Vagina (tissue), 2 donors: ENCODE measurements at regions not wholly inside any gene's neighbourhood (a gene's known extent, or its start where the extent isn't known, plus 50 kb on each side); places are given as distances from the start of the nearest gene placed in this dataset.
A peak's percentile ranks its signal among the peaks of the same experiment; 100 is the strongest.

Experiments used
- DNase-seq, 2 donors: peaks; one replicate each; pipeline ENCODE4 v3.0.0-alpha.2; 2017; ENCODE audit errors: extremely low spot score in 2 of 2
- H3K27ac ChIP-seq: fragments of 200-600 bp; sonication (generic); one replicate; pipeline ENCODE4 v1.5.1; 2019
- H3K27me3 ChIP-seq: fragments of 200-600 bp; sonication (generic); one replicate; pipeline ENCODE4 v1.5.1; 2019
- H3K36me3 ChIP-seq, 2 donors: fragments of 200-600 bp; sonication (generic); one replicate each; pipeline ENCODE4 v1.5.1; 2017 to 2019
- H3K4me1 ChIP-seq: fragments of 200-600 bp; sonication (generic); one replicate; pipeline ENCODE4 v1.5.1; 2019
- H3K4me3 ChIP-seq, 2 donors: fragments of 200-600 bp; sonication (generic); 1 replicate in 1 of 2; 2 replicates in 1 of 2; pipeline ENCODE4 v1.5.1; 2016 to 2019
- H3K9me3 ChIP-seq: fragments of 200-600 bp; sonication (generic); one replicate; pipeline ENCODE4 v1.5.1; 2019
- CTCF ChIP-seq, 3 experiments: fragments of 450-650 bp in 2 of 3; fragments of 200-600 bp in 1 of 3; sonication (generic) in 1 of 3; IDR thresholded peaks; one replicate each; pipeline ENCODE4 v1.5.1; 2017 to 2019; ENCODE audit warnings: antibody characterized with exemption in 3 of 3, mild to moderate bottlenecking in 2 of 3, moderate library complexity in 2 of 3
- POLR2A ChIP-seq, 2 donors: fragments of 450-650 bp; IDR thresholded peaks; one replicate each; pipeline ENCODE4 v1.6.1; 2017; ENCODE audit warnings: antibody characterized with exemption in 2 of 2, mild to moderate bottlenecking in 2 of 2, moderate library complexity in 2 of 2
- POLR2AphosphoS5 ChIP-seq, 2 donors: sonication (generic); formaldehyde crosslinking; IDR thresholded peaks; one replicate each; pipeline ENCODE4 v1.9.0; 2017; ENCODE audit warnings: antibody characterized with exemption in 2 of 2, mild to moderate bottlenecking in 2 of 2, low read depth in 1 of 2; ENCODE audit not compliant: insufficient read depth in 1 of 2
- intact Hi-C: fragments of 100-400 bp; cut with DNase I; formaldehyde crosslinking; loops from one replicate; pipeline ENCODE4 v1.15.1; 2023

- Histone ChIP-seq H3K9me3 (peaks cover 3% of the 10 kb centered on the region), H3K4me3 (no peak overlapping the region), H3K27me3 (no peaks in the 10 kb centered on the region), H3K27ac (no peak overlapping the region), H3K4me1 (no peaks in the 10 kb centered on the region), H3K36me3 (no peaks in the 10 kb centered on the region)
- DNase-seq, result no peak
- TF ChIP-seq POLR2A (IDR thresholded peaks at IDR 0.05) (no peak), CTCF (IDR thresholded peaks at IDR 0.05) (no peak), POLR2AphosphoS5 (IDR thresholded peaks at IDR 0.05; ENCODE audit: insufficient read depth in 1 of 2, low read depth in 1 of 2) (no peak)
- intact Hi-C loops, result no loop called here
These were observed 71.7 kb upstream of the GTSF1L start for GRCh38 chr20:43798291-43799149.

DNA sequence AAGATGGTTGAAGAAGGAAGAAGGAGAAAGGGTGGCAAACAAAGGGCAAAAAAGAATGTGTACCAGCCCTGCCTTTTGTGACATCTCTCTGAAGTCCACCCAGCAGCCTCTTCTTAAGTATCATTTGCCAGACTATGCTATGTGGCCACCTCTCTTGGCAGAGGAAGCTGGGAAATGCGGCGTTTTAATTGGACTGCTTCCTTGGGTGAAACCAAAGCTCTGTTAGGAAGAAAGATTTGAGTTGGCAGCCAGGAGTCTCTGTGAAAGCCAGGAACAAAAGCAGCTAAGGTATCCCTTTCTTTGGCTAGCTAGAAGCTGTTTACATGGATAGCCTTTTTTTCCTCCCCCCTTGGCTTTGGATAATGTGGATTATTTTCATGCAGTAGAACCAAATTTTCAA is 67.5 kb upstream of the GTSF1L start:
- Histone ChIP-seq H3K27ac (no peak overlapping the region), H3K27me3 (no peaks in the 10 kb centered on the region), H3K4me1 (no peaks in the 10 kb centered on the region), H3K9me3 (no peaks in the 10 kb centered on the region), H3K4me3 (no peak overlapping the region), H3K36me3 (no peaks in the 10 kb centered on the region)
- TF ChIP-seq POLR2A (IDR thresholded peaks at IDR 0.05) (no peak), CTCF (IDR thresholded peaks at IDR 0.05) (no peak), POLR2AphosphoS5 (IDR thresholded peaks at IDR 0.05; ENCODE audit: insufficient read depth in 1 of 2, low read depth in 1 of 2) (no peak)
- intact Hi-C loops, result no loop called here
- no peak for DNase-seq

DNA sequence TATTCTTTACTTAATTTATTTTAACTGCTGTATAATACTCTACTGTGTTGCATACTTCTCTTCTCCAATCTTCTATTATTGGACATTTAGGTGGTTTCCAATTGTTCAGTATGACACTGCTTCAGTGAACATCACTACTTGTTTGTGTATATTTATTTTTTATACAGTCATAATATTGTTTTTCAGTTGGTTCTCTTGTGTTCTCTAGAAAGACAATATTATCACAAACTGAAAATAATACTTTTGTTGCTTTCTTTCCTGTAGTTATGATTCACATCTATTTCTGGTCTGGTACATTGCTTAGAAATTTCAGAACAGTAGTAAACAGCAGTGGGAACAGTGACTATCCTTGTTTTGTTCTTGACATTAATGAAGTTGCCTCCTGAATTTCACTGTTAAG is 62.8 kb upstream of the GTSF1L start:
- no peak for DNase-seq
- no peak overlapping the region for H3K27ac ChIP-seq
- no peak for TF ChIP-seq POLR2AphosphoS5 (IDR thresholded peaks at IDR 0.05; ENCODE audit: insufficient read depth in 1 of 2, low read depth in 1 of 2)
- no peak for TF ChIP-seq CTCF (IDR thresholded peaks at IDR 0.05)
- TF ChIP-seq POLR2A (IDR thresholded peaks at IDR 0.05), result no peak
- intact Hi-C loops, result no loop called here
- no peaks in the 10 kb centered on the region for H3K27me3 ChIP-seq
- H3K36me3 ChIP-seq, result no peaks in the 10 kb centered on the region
- H3K4me3 ChIP-seq, result no peak overlapping the region
- H3K9me3 ChIP-seq, result no peaks in the 10 kb centered on the region
- no peaks in the 10 kb centered on the region for H3K4me1 ChIP-seq

DNA sequence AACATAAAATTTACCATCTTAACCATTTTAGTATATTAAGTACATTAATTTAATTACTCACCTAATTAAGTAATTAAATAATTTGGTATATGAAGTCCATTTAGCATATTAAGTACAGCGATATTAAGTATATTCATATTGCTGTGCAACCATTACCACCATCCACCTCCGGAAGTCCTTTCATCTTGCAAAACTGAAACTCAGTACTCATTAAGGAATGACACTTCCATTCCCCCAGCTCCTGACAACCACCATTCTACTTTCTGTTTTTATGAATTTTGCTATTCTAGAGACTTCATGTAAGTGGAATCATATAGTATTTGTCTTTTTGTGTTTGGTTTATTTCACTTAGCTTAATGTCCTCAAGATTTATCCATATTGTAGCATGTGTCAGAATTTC is 61.1 kb upstream of the GTSF1L start:
- intact Hi-C loops, result no loop called here
- H3K36me3 ChIP-seq, result no peaks in the 10 kb centered on the region
- H3K4me3 ChIP-seq, result no peak overlapping the region
- no peaks in the 10 kb centered on the region for H3K27me3 ChIP-seq
- no peaks in the 10 kb centered on the region for H3K9me3 ChIP-seq
- TF ChIP-seq POLR2AphosphoS5 (IDR thresholded peaks at IDR 0.05; ENCODE audit: insufficient read depth in 1 of 2, low read depth in 1 of 2), result no peak
- no peak for TF ChIP-seq POLR2A (IDR thresholded peaks at IDR 0.05)
- TF ChIP-seq CTCF (IDR thresholded peaks at IDR 0.05), result no peak
- no peak for DNase-seq
- no peak overlapping the region for H3K27ac ChIP-seq
- H3K4me1 ChIP-seq, result no peaks in the 10 kb centered on the region

- Histone ChIP-seq H3K9me3 (no peaks in the 10 kb centered on the region), H3K36me3 (no peaks in the 10 kb centered on the region), H3K27me3 (no peaks in the 10 kb centered on the region), H3K27ac (no peak overlapping the region), H3K4me3 (no peak overlapping the region), H3K4me1 (no peaks in the 10 kb centered on the region)
- intact Hi-C loops, result no loop called here
- TF ChIP-seq CTCF (IDR thresholded peaks at IDR 0.05), result no peak
- TF ChIP-seq POLR2A (IDR thresholded peaks at IDR 0.05), result no peak
- TF ChIP-seq POLR2AphosphoS5 (IDR thresholded peaks at IDR 0.05; ENCODE audit: insufficient read depth in 1 of 2, low read depth in 1 of 2), result no peak
- DNase-seq, result peak in 1 of 2 donors; percentile 52
These were observed 60.1 kb upstream of the GTSF1L start for GRCh38 chr20:43786885-43787284.
